ENCODE measurements at regions not wholly inside any gene's neighbourhood (a gene's known extent, or its start where the extent isn't known, plus 50 kb on each side); places are given as distances from the start of the nearest gene placed in this dataset.
"Not testable (repeated sequence)": the region's sequence is repeated elsewhere in the genome, so short reads cannot be mapped to it uniquely, and the experiment has no call there.

GRCh38 chr5:120146787-120147186 lies 317.3 kb upstream of the PRR16 start:
- DNase-seq = no peak
- Histone ChIP-seq H3K36me3 (ENCODE audit: low read depth, missing control alignments) (no peaks in the 10 kb centered on the region), H3K27ac (no peak overlapping the region), H3K27me3 (no peaks in the 10 kb centered on the region), H3K9me3 (no peaks in the 10 kb centered on the region), H3K4me1 (no peaks in the 10 kb centered on the region), H3K4me3 (no peak overlapping the region)
- TF ChIP-seq CTCF (IDR thresholded peaks at IDR 0.05) = no peak
- TF ChIP-seq POLR2A (IDR thresholded peaks at IDR 0.05) = no peak
- WGBS, 2 donors = 50 to 68% methylated on average over 1 of the region's 1 CpG
- intact Hi-C loops (cut with DNase I; ENCODE audit: low total_unique reads) = no loop called here

GRCh38 chr5:120147911-120148310 lies 316.2 kb upstream of the PRR16 start:
- H3K4me3 ChIP-seq; H3K4me1 ChIP-seq; H3K36me3 ChIP-seq (ENCODE audit: low read depth, missing control alignments); H3K27me3 ChIP-seq; DNase-seq; H3K27ac ChIP-seq; intact Hi-C loops (cut with DNase I; ENCODE audit: low total_unique reads); H3K9me3 ChIP-seq: not testable (repeated sequence)
- 79 to 98% methylated on average over 19 of the region's 23 CpGs for WGBS, 2 donors

- no peaks in the 10 kb centered on the region for H3K4me1 ChIP-seq
- no peak for DNase-seq
- 42 to 64% methylated on average over 2 of the region's 2 CpGs for WGBS, 2 donors
- H3K27ac ChIP-seq = no peak overlapping the region
- no peaks in the 10 kb centered on the region for H3K9me3 ChIP-seq
- no peaks in the 10 kb centered on the region for H3K36me3 ChIP-seq (ENCODE audit: low read depth, missing control alignments)
- no peaks in the 10 kb centered on the region for H3K27me3 ChIP-seq
- TF ChIP-seq CTCF (IDR thresholded peaks at IDR 0.05) (no peak), POLR2A (IDR thresholded peaks at IDR 0.05) (no peak)
- intact Hi-C loops (cut with DNase I; ENCODE audit: low total_unique reads) = no loop called here
- H3K4me3 ChIP-seq = no peak overlapping the region
These were observed 313.3 kb upstream of the PRR16 start for GRCh38 chr5:120150770-120151169.

GRCh38 chr5:120151181-120151580 lies 312.9 kb upstream of the PRR16 start:
- TF ChIP-seq CTCF (IDR thresholded peaks at IDR 0.05) = no peak
- Histone ChIP-seq H3K36me3 (ENCODE audit: low read depth, missing control alignments) (no peaks in the 10 kb centered on the region), H3K4me1 (no peaks in the 10 kb centered on the region), H3K27ac (no peak overlapping the region), H3K27me3 (no peaks in the 10 kb centered on the region), H3K4me3 (no peak overlapping the region), H3K9me3 (no peaks in the 10 kb centered on the region)
- WGBS, 2 donors = 70 to 74% methylated on average over 1 of the region's 1 CpG
- no peak for DNase-seq
- intact Hi-C loops (cut with DNase I; ENCODE audit: low total_unique reads) = no loop called here

- Histone ChIP-seq H3K4me3 (no peak overlapping the region), H3K27me3 (no peaks in the 10 kb centered on the region), H3K27ac (no peak overlapping the region), H3K9me3 (no peaks in the 10 kb centered on the region), H3K36me3 (ENCODE audit: low read depth, missing control alignments) (no peaks in the 10 kb centered on the region), H3K4me1 (no peaks in the 10 kb centered on the region)
- 90 to 94% methylated on average over 1 of the region's 1 CpG for WGBS, 2 donors
- intact Hi-C loops (cut with DNase I; ENCODE audit: low total_unique reads) = no loop called here
- TF ChIP-seq POLR2A (IDR thresholded peaks at IDR 0.05) (no peak), CTCF (IDR thresholded peaks at IDR 0.05) (no peak)
- no peak for DNase-seq
These were observed 312.3 kb upstream of the PRR16 start for GRCh38 chr5:120151825-120152224.
